Astrocyte (in vitro differentiated cells and primary cell): ENCODE measurements at regions not wholly inside any gene's neighbourhood (a gene's known extent, or its start where the extent isn't known, plus 50 kb on each side); places are given as distances from the start of the nearest gene placed in this dataset.

Experiments used
- EZH2 ChIP-seq: IDR thresholded peaks from 2 replicates; pipeline ENCODE4 v1.6.1; 2012; ENCODE audit warnings: mild to moderate bottlenecking, low read length, inconsistent platforms; ENCODE audit not compliant: insufficient read depth
- TF ChIP-seq, protein P1 (sequence below): IDR thresholded peaks from 2 replicates; pipeline ENCODE4 v1.5.1; 2011; ENCODE audit warnings: low read depth, mild to moderate bottlenecking, inconsistent platforms, low read length, moderate library complexity; ENCODE audit not compliant: insufficient read depth

DNA sequence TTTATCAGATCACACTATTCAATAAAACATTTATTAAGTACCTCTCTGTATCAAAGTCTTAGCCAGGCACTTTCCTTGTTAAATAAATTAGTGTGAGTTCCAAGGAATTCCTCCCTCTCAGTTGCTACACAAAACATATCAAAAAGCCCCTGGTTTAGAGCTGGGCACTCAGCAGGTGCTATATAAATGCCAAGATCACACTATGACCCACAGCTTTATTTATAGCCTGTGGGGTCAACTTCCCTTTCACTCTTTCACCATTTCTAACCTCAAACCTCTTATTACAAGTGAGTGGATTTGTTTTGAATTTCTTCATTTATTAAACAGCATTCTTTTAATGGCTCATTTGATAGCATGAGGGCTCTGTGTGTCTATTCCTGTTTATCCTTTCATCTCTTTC lies 112.6 kb upstream of the MPHOSPH6 start:
- TF ChIP-seq, protein P1, sequence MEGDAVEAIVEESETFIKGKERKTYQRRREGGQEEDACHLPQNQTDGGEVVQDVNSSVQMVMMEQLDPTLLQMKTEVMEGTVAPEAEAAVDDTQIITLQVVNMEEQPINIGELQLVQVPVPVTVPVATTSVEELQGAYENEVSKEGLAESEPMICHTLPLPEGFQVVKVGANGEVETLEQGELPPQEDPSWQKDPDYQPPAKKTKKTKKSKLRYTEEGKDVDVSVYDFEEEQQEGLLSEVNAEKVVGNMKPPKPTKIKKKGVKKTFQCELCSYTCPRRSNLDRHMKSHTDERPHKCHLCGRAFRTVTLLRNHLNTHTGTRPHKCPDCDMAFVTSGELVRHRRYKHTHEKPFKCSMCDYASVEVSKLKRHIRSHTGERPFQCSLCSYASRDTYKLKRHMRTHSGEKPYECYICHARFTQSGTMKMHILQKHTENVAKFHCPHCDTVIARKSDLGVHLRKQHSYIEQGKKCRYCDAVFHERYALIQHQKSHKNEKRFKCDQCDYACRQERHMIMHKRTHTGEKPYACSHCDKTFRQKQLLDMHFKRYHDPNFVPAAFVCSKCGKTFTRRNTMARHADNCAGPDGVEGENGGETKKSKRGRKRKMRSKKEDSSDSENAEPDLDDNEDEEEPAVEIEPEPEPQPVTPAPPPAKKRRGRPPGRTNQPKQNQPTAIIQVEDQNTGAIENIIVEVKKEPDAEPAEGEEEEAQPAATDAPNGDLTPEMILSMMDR, result no peak
- no peak for TF ChIP-seq EZH2
